GM12878 (cell line): ENCODE measurements at regions not wholly inside any gene's neighbourhood (a gene's known extent, or its start where the extent isn't known, plus 50 kb on each side); places are given as distances from the start of the nearest gene placed in this dataset.
A peak's percentile ranks its signal among the peaks of the same experiment; 100 is the strongest.

Source experiments
- ATAC-seq: fragments of 200-7000 bp; cut with Tn5 transposase; 3 replicates; pipeline ENCODE4 v1.9.1; 2020; ENCODE audit warnings: mild to moderate bottlenecking, moderate library complexity
- BruUV-seq: library from RNA; stranded (reverse); fragments of 400-500 nt; replicated peaks from 2 replicates; lab custom pipeline; 2021; lab: Mats Ljungman, UMichigan
- CTCF ChIA-PET: fragments of 300-600 bp; sonication (Branson Sonifier 250); formaldehyde crosslinking; extraction: SDS; loops from one replicate; lab custom pipeline; 2021; ENCODE audit warnings: inconsistent platforms; lab: Yijun Ruan, JAX
- POLR2A ChIA-PET: fragments of 350-600 bp; formaldehyde crosslinking; extraction: SDS; loops from one replicate; lab custom pipeline; 2021; ENCODE audit warnings: inconsistent platforms; lab: Charles Lee
- RAD21 ChIA-PET: fragments of 300-600 bp; sonication (Branson Sonifier 250); formaldehyde crosslinking; loops from one replicate; lab custom pipeline; 2023; ENCODE audit warnings: antibody characterized with exemption; ENCODE audit not compliant: unreplicated experiment; lab: Charles Lee
- SMC1A ChIA-PET: fragments of 300-600 bp; sonication (Branson Sonifier 250); formaldehyde crosslinking; loops from one replicate; lab custom pipeline; 2023; ENCODE audit not compliant: unreplicated experiment, uncharacterized antibody; lab: Charles Lee
- DNase-seq: peaks from one replicate; pipeline ENCODE4 v3.0.0-alpha.2; 2011; ENCODE audit warnings: low read depth, low spot score
- FAIRE-seq: peaks from 3 replicates; lab custom pipeline; 2011; peaks lifted over from hg19 to GRCh38; lab: Jason Lieb, UNC
- H2AFZ ChIP-seq: 2 replicates; pipeline ENCODE4 v1.6.0; 2011; ENCODE audit warnings: low read depth, low read length, control low read depth; ENCODE audit not compliant: control insufficient read depth
- H3K27ac ChIP-seq: 2 replicates; pipeline ENCODE4 v1.5.1; 2011; ENCODE audit warnings: control low read depth; ENCODE audit not compliant: control insufficient read depth, insufficient read depth
- H3K27me3 ChIP-seq, 2 experiments: replicated peaks in 1 of 2; 2 replicates each; pipeline versions ENCODE4 v1.6.0 to v1.6.1; 2011; ENCODE audit warnings: low read length in 1 of 2; ENCODE audit not compliant: control insufficient read depth in 2 of 2, insufficient read depth in 2 of 2
- H3K36me3 ChIP-seq, 2 experiments: 2 replicates each; pipeline ENCODE4 v1.5.1; 2011; ENCODE audit warnings: low read length in 1 of 2; ENCODE audit not compliant: control insufficient read depth in 2 of 2, insufficient read depth in 2 of 2
- H3K4me1 ChIP-seq: 2 replicates; pipeline ENCODE4 v1.6.1; 2011; ENCODE audit warnings: mild to moderate bottlenecking, low read length, moderate library complexity, mixed read lengths; ENCODE audit not compliant: control insufficient read depth, insufficient read depth
- H3K4me2 ChIP-seq: 2 replicates; pipeline ENCODE4 v1.6.0; 2011; ENCODE audit warnings: control low read depth; ENCODE audit not compliant: control insufficient read depth, insufficient read depth
- H3K4me3 ChIP-seq: fragments of 200-600 bp; sonication (generic); 2 replicates; pipeline ENCODE4 v1.5.1; 2016
- H3K79me2 ChIP-seq: 2 replicates; pipeline ENCODE4 v1.6.0; 2011; ENCODE audit warnings: low read length; ENCODE audit not compliant: control insufficient read depth, insufficient read depth
- H3K9ac ChIP-seq: 2 replicates; pipeline ENCODE4 v1.8.0; 2011; ENCODE audit warnings: low read length, control low read depth, mixed read lengths; ENCODE audit not compliant: control insufficient read depth, insufficient read depth
- H3K9me3 ChIP-seq: replicated peaks from 3 replicates; pipeline ENCODE4 v1.5.1; 2011; ENCODE audit warnings: mild to moderate bottlenecking, low read length; ENCODE audit not compliant: control insufficient read depth, insufficient read depth
- H4K20me1 ChIP-seq: 2 replicates; pipeline ENCODE4 v1.6.0; 2011; ENCODE audit not compliant: control insufficient read depth, insufficient read depth
- CTCF ChIP-seq, 3 experiments: IDR thresholded peaks in 2 of 3; conservative IDR thresholded peaks in 1 of 3; 2 replicates each; pipeline ENCODE4 v1.5.1; 2011; ENCODE audit warnings: low read depth in 3 of 3, low read length in 3 of 3, mild to moderate bottlenecking in 3 of 3, control low read depth in 2 of 3, moderate library complexity in 2 of 3, inconsistent platforms in 1 of 3, mixed read lengths in 1 of 3; ENCODE audit not compliant: control insufficient read depth in 2 of 3, insufficient read depth in 1 of 3; ENCODE audit errors: extremely low read depth in 1 of 3
- NR2F1 ChIP-seq: fragments of 450-650 bp; conservative IDR thresholded peaks from 2 replicates; pipeline ENCODE4 v1.6.1; 2017; ENCODE audit warnings: mild to moderate bottlenecking
- POU2F2 ChIP-seq: IDR thresholded peaks from 3 replicates; pipeline ENCODE4 v1.6.1; 2011; ENCODE audit warnings: low read depth, mild to moderate bottlenecking, low read length, borderline replicate concordance
- RAD21 ChIP-seq: IDR thresholded peaks from 2 replicates; pipeline ENCODE4 v1.6.1; 2011; ENCODE audit warnings: mild to moderate bottlenecking, low read depth, low read length, moderate library complexity; ENCODE audit not compliant: insufficient read depth
- SMC3 ChIP-seq: IDR thresholded peaks from 2 replicates; pipeline ENCODE4 v1.6.1; 2011; ENCODE audit warnings: low read length, improper control_type of control experiment, borderline replicate concordance
- in situ Hi-C: fragments of 300-500 bp; cut with MboI; formaldehyde crosslinking; loops from 9 replicates; pipeline ENCODE4 v1.14.3; 2018; ENCODE audit warnings: mixed read lengths
- intact Hi-C: fragments of 100-400 bp; cut with micrococcal nuclease; formaldehyde crosslinking; loops from one replicate; pipeline ENCODE4 v1.14.2; 2022; ENCODE audit not compliant: unreplicated experiment
- TF ChIP-seq, protein P1 (sequence below): fragments of 450-650 bp; formaldehyde crosslinking; IDR thresholded peaks from 2 replicates; pipeline ENCODE4 v1.5.0; 2022; ENCODE audit warnings: mild to moderate bottlenecking, missing genetic modification characterization

DNA sequence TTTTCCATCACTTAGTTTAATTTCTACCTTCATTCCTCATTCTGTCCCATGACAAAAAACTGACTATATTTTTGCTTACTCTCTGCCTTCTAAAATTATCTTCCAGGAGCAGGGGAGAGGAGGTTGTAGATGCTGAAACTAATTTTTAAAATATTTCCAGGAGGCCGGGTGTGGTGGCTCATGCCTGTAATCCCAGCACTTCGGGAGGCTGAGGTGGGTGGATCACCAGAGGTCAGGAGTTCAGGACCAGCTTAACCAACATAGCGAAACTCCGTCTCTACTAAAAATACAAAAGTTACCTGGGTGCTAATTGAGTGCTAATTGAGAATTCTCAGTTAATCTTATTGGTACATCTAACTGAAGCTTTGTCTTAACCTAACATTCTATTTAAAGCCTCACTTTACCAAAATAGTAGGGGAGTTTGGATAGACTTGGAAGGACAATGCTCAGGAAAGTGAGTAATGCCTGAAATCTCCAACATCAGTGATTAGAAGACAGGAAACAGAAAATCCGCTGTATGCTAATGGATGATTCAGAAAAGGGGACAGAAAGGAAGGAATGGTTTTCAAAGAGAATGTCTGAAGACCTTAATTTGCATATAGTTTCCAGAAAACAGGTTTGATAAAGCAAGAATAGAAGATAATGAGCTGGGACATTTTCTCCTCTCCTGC is 336.1 kb downstream of the GBE1 start (continued):
- TF ChIP-seq, protein P1, sequence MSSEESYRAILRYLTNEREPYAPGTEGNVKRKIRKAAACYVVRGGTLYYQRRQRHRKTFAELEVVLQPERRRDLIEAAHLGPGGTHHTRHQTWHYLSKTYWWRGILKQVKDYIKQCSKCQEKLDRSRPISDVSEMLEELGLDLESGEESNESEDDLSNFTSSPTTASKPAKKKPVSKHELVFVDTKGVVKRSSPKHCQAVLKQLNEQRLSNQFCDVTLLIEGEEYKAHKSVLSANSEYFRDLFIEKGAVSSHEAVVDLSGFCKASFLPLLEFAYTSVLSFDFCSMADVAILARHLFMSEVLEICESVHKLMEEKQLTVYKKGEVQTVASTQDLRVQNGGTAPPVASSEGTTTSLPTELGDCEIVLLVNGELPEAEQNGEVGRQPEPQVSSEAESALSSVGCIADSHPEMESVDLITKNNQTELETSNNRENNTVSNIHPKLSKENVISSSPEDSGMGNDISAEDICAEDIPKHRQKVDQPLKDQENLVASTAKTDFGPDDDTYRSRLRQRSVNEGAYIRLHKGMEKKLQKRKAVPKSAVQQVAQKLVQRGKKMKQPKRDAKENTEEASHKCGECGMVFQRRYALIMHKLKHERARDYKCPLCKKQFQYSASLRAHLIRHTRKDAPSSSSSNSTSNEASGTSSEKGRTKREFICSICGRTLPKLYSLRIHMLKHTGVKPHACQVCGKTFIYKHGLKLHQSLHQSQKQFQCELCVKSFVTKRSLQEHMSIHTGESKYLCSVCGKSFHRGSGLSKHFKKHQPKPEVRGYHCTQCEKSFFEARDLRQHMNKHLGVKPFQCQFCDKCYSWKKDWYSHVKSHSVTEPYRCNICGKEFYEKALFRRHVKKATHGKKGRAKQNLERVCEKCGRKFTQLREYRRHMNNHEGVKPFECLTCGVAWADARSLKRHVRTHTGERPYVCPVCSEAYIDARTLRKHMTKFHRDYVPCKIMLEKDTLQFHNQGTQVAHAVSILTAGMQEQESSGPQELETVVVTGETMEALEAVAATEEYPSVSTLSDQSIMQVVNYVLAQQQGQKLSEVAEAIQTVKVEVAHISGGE, result no peak
- TF ChIP-seq, all 136 proteins: peak for 0

DNA sequence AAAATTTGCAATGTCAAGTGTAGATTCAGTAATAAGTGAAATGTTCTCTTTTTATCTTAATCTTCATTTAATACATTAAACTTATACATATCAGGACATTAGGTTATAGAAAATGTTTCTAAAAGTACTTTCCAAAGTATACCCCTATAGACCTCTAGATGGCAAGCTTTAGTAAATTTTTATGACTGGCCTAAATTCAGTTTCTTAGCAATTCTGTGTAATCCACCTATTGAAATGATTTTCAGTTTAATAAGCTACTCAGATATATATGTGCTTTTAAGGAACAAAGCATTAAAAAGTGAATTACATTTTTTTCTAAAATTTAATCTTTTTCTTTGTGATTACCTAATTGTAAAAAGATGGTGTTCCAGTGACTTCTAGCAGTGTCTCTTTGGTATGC is 342.2 kb downstream of the GBE1 start:
- intact Hi-C loops (loop anchor here (5.0 kb wide), 1 partner anchor 713 kb away; no protein-coding TSS in a partner anchor), in situ Hi-C loops (no loop called here)
- Histone ChIP-seq H2AFZ (no peak overlapping the region), H3K4me1 (no peaks in the 10 kb centered on the region), H4K20me1 (no peaks in the 10 kb centered on the region), H3K4me3 (no peak overlapping the region), H3K36me3 (no peaks in the 10 kb centered on the region), H3K27ac (no peak overlapping the region)
- ATAC-seq (peak; percentile 56), DNase-seq (no peak), FAIRE-seq (peak; percentile 13)
- SMC1A ChIA-PET, result interaction anchor here (0.7 to 1.8 kb wide), 4 partner anchors 9 to 713 kb away, joined by 3 to 4 read pairs (median 4); no protein-coding TSS in a partner anchor
- POLR2A ChIA-PET, result no interaction called here
- CTCF ChIA-PET, result interaction anchor here (0.9 to 2.1 kb wide), 6 partner anchors 9 to 713 kb away, joined by 3 to 8 read pairs (median 6); no protein-coding TSS in a partner anchor
- TF ChIP-seq SMC3, result peak; percentile 23; the same call in 1 of the 2 replicates
- TF ChIP-seq CTCF (IDR thresholded peaks at IDR 0.05 in 2 of 3, conservative IDR thresholded peaks at IDR 0.05 in 1 of 3; ENCODE audit: control insufficient read depth in 2 of 3, extremely low read depth in 1 of 3, insufficient read depth in 1 of 3, low read depth in 3 of 3, low read length in 3 of 3), result peak in 1 of 3 experiments; percentile 34; a peak in 2 of 6 replicates
- no peak for TF ChIP-seq POU2F2
- no peak for TF ChIP-seq NR2F1
- peak; percentile 48 for TF ChIP-seq RAD21
- TF ChIP-seq, all 136 proteins: peak for 3
- Histone ChIP-seq H3K4me2 (no peak overlapping the region), H3K27me3 (no peaks in the 10 kb centered on the region), H3K9ac (no peak overlapping the region), H3K9me3 (no peaks in the 10 kb centered on the region), H3K79me2 (no peaks in the 10 kb centered on the region)
- no TSS peak for BruUV-seq
- RAD21 ChIA-PET, result no interaction called here
